ENCODE measurements at regions not wholly inside any gene's neighbourhood (a gene's known extent, or its start where the extent isn't known, plus 50 kb on each side); places are given as distances from the start of the nearest gene placed in this dataset.
"Not testable (repeated sequence)": the region's sequence is repeated elsewhere in the genome, so short reads cannot be mapped to it uniquely, and the experiment has no call there.

DNA sequence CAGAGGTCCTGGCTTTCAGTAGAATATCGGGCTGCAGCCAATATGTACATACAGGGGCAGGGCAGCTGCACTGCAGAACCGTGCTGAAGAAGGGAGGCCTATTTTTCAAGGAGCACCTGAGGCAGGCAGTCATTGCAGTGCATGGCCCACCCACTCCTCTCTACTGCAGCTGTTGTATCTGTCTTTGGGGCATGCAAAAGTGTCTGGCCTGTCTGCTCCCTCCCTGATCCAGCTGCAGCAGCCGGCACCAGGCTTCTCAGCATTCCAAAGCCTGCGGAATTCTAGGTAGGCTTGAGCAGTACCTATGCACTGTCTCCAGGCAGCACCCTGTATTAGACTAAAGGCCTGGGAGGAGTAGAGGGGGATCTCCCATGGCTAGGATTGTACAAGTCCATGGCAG, 415.2 kb upstream of the MAGEB16 start:
- DNase-seq (ENCODE audit: insufficient read length, low spot score) (no peak), FAIRE-seq (no peak)

DNA sequence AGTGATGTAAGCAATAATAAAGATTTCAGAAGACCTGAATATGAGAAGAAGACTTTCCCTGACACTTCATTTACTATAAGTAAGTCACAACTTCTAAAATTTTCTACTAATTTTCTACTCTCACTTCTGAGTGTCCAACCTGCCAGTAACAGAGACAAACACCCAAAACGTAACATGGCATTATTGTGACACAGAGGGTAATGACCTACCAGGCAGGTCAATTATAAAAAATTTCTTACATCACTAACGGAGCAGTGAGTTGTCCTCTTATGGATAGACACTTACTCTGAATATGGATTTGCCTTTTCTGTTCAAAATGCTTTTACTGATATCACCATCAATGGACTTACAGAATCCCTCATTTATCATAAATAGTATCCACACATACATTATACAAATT, 405.9 kb upstream of the MAGEB16 start:
- DNase-seq (ENCODE audit: insufficient read length, low spot score) (no peak), FAIRE-seq (no peak)

DNA sequence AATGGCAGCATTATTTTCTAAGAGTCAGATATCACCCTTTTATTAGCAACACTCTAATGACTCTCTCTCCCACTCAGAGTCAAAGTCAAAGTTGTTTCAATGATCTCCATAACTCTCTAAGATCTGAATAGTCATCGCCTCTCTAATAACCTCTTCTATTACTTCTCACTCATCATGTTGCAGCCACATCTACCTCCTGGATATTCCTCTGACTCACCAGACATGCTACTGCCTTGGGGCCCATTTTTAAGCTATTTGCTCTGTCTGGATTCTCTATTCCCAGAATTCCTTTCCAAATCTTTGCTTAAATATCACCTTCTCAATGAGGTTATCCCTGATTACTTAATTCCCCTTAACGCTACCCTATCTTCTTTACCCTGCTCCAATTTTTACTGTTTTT, 391.8 kb upstream of the MAGEB16 start:
- FAIRE-seq, result no peak
- DNase-seq (ENCODE audit: insufficient read length, low spot score), result no peak

DNA sequence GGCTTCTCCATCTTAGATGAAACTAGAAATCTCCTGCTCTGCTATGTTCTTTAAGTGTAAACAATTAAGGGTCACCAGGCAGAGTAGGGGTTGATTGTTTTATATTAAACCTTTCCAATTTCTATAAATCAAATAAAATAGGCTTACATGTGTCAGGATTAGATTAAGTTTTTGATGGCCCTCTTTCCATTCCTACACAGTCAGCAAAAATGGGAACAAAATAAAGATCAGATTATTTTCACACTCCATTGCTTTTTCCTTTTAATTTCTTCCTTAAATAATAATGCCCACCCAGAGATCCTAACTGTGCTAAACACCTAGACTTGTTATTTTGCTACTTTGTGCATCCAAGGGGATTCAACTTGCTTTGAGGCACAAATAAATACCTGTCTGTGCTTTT, 381.4 kb upstream of the MAGEB16 start:
- no peak for DNase-seq (ENCODE audit: insufficient read length, low spot score)
- no peak for FAIRE-seq

DNA sequence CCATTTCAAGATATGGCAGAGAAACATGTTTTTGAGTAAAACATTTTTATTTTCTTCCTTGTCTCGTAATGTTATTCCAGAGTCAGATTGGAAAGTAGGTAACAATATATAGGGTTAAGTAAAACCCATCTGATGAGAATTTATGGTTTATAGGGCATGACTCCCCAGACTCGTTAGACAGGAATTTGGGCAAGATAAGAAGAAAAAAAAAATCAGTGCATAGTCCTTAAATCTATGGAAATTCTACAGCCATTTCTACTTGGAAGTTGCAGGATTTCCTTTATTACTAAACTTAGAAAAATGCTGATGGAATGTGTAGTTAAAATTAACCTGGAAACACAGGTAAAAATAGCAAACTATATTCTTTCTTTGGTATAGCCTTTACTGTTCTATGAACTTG, 366.1 kb upstream of the MAGEB16 start:
- DNase-seq (ENCODE audit: insufficient read length, low spot score) (no peak), FAIRE-seq (no peak)

DNA sequence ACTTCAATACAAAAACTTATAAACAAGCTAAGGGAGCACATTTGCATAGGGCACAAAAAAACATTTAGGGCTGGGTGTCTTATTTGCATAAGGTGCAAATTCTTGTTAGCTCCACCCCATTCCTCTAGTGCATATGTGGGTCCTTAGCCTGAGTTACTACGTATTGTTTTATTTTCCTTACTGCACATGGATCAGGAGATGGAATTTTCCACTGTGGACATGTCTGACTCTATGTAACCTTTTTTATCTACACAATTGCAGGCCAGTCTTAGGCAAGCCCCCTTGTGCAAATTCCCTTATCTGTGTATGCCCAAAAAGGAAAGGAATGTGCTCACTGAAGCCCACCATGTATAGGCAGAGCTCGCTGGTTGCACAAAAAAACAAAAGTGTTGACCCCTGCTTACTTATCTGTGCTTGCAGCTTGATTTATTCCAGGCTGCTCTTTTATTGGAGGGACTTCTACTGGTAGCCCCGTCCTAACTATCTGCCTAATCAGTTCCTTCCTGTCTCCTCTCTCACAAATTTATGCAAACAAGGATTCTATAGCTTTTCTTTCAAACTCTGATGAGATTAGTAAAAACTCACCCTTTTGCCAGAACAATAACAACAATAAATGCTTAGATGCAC, 359.0 kb upstream of the MAGEB16 start:
- FAIRE-seq (no peak), DNase-seq (ENCODE audit: insufficient read length, low spot score) (no peak)

DNA sequence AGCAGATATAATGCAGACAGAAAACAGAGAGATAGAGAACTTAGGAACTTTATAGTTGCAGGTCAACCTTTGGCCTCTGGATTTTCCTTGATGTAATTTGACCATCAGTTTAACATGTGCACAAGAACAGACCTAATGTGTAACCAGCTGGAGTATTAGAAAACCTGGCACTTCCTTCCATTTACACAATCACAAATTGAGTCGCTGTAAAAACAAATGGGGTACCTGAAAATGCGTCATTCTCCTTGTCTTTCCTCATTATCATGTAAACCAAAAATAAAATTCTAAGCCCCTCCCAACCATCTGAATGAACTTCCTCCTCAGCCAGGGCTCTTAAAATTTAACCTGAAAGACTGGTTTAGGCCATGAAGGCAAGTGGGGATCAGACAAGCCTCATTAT, 358.4 kb upstream of the MAGEB16 start:
- DNase-seq (ENCODE audit: insufficient read length, low spot score) (no peak), FAIRE-seq (no peak)

DNA sequence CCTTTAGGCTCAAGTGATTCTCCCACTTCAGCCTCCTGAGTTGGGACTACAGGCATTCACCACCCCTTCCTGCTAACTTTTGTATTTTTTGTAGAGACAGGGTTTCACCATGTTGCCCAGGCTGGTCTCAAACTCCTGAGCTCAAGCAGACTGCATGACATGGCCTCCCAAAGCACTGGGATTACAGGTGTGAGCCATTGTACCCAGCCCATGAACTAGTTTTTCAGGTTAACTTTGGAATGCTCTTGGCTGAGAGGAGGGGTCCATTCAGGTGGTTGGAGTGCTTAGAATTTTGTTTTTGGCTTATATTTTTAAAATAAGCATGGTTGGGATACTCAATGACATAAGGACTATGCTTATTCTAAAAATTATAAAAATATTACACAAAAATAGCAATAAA, 355.7 kb upstream of the MAGEB16 start:
- FAIRE-seq (no peak), DNase-seq (ENCODE audit: insufficient read length, low spot score) (no peak)

DNA sequence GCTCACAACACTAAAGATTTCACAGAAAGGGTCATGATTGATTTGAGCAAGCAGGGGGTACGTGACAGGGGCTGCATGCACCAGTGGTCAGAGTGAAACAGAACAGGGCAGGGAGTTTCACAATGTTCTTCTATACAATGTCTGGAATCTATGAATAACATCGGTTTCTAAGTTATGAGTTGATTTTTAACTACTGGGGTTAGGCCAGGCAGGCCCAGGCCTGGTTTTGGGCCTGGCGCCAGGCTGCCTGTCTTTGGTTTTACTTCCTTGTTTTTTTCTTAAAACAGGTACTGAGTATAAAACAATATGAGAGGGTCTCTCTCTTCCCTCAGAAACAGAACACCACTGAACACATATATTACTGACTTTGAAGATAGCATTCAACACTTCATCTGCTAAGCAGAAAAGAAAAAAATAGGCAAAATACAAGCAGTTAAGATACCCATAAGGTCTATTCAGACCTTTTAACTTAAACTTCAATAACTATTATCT, 355.0 kb upstream of the MAGEB16 start:
- not testable (repeated sequence) for DNase-seq (ENCODE audit: insufficient read length, low spot score); FAIRE-seq

DNA sequence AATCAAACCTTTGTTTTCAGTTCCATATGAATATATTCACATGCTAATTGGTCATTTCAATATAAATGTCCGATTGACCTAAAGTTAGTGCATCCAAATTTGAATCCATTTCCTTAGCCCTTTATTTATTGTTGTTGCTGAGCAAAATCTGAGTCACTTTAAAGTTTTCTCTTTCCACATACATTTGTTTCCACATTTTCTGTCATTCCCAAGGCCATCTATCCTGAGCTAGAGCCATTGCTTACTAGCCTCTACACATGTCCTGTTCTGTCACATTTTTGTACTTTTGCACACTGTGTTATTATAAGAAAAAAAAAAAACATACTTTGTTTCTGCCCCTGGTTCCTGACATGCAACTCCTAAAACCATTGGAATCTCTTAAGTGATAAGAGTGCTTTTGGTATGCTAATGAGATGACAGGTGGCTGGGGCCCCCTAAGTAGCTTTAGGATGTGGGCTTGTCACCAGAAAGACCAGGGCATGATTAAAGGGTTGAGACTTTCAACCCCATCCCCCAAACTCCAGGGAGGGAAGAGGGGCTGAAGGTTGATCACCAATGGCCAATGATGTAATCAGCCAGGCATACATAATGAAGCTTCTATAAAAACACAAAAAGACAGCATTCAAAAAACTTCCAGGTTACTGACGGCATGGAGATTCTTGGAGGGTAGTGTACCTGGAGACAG, 353.3 kb upstream of the MAGEB16 start:
- FAIRE-seq (no peak), DNase-seq (ENCODE audit: insufficient read length, low spot score) (no peak)

DNA sequence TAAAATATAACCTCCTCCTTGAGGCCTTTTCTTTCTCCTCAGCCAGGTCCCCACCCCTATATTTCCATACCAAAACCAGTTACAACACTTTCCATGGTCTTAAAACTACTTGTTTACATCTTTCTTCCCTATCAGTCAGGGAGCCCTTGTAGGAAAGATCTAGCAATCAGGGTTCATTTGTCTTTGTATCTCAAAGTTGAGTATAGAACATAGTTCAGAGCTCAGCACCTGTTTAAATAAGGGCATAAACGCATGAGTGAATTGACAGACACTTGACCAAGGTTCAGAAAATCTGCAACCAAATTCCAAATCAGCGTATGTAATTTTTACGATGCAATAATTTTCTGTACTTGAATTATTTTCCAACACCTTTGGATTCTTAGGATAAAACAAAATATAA, 352.2 kb upstream of the MAGEB16 start:
- DNase-seq (ENCODE audit: insufficient read length, low spot score), result no peak
- no peak for FAIRE-seq

DNA sequence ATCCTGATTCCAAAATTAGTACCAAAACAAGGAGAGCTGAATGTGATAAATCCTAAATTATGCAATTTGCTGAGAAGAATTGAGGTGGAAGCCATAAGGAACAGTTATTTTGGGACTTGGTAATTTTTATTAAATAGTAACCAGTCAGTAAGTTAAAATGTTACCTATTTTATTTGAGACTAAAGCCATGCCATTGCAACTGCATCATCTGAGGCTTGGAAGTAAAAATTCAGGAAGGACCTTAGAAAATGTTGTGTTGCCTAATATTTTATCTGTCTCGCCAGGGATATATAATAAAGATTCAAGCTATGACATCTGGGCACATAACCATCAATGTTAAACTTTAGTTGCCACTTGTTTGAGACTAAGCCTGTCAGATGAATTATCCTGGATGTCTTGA, 341.3 kb upstream of the MAGEB16 start:
- FAIRE-seq, result no peak

DNA sequence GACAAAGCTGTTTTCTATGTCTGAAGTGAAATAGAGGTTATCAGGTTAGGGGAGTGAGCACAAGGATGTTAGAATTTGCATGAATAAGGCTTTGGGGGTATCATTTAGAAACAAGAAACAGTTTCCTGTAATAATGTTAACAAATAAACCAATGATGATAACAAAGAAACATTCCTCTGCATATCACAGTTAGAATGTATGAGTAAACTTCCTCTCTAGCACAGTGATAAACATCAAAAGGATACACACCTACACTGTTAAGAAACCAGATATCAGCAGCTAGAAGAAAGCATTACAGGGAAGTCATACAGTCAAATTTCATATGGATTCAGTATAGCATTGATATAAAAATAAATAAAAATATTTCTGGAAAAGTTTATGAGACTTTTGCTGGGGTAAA, 340.0 kb upstream of the MAGEB16 start:
- FAIRE-seq, result peak; percentile 26

More for the DNA sequence above, 341.3 kb upstream of the MAGEB16 start:
- DNase-seq (ENCODE audit: insufficient read length, low spot score), result no peak

DNA sequence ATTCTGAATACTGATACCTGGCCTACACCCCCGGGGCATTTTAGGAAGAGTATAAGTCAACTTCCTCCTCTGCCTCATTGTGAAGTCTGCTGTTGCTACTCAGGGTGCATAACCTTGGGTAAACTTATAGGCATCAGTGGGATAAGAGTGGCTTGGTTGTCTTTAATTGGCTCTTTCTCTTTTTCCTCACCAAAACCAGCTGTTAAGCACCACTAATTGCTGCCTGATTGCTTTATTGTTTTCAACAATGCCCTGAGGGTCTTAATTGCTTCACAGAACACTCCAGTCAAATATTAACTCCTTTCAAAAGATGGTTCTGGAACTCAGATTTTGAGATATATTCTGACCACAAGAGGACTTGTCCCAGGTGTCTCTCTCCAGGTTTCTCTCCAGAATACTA, 337.0 kb upstream of the MAGEB16 start:
- FAIRE-seq, result no peak
- no peak for DNase-seq (ENCODE audit: insufficient read length, low spot score)

More for the DNA sequence above, 340.0 kb upstream of the MAGEB16 start:
- no peak for DNase-seq (ENCODE audit: insufficient read length, low spot score)

DNA sequence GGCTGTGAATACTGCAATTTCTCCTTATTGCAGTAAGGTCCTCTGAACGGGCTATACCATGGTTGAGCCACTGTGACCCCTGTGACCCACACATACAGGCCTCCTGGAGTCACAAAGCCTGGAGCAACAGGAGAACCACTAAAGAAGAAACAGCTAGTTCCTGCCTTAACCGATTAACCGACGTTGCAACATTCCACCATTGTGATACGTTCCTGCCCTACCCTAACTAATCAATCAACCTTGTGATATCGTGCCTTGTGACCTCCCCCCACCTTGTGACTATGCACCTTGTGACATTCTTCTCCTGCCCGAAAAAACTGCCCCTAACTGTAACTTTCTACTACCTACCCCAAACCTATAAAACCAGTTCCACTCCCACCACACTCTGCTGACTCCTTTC, 301.5 kb upstream of the MAGEB16 start:
- DNase-seq (ENCODE audit: insufficient read length, low spot score); FAIRE-seq: not testable (repeated sequence)

DNA sequence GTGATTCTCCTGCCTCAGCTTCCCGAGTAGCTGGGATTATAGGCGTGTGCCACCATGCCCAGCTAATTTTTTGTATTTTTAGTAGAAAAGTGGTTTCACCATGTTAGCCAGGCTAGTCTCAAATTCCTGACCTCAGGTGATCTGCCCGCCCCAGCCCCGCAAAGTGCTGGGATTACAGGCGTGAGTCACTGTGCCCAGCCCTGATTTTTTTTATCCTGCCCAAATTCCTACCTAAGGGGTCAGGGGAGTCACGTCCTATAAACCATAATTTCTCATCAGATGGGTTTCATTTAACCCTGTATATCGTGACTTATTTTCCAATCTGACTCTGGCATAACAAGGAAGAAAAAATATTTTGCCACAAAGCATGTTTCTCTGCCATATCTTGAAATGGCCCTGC, 300.7 kb upstream of the MAGEB16 start:
- FAIRE-seq; DNase-seq (ENCODE audit: insufficient read length, low spot score): not testable (repeated sequence)

DNA sequence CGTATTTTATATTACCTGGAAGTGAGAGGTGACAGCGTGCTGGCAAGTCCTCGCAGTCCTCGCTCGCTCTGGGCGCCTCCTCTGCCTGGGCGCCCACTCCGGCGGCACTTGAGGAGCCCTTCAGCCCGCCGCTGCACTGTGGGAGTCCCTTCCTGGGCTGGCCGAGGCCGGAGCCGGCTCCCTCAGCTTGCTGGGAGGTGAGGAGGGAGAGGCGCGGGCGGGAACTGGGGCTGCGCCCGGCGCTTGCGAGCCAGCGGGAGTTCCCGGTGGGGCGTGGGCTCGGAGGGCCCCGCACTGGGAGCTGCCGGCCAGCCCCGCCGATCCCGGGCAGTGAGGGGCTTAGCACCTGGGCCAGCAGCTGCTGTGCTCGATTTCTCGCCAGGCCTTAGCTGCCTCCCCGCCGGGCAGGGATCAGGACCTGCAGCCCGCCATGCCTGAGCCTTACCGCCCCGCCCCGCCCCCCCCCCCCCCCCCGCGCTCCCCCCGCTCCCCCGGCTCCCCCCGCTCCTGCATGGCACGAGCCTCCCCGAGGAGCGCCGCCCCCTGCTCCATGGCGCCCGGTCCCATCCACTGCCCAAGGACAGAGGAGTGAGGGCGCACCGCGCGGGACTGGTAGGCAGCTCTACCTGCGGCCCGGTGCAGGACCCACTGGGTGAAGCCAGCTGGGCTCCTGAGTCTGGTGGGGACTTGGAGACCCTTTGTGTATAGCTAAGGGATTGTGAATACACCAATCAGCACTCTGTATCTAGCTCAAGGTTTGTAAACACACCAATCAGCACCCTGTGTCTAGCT, 298.9 kb upstream of the MAGEB16 start:
- DNase-seq (ENCODE audit: insufficient read length, low spot score) (no peak), FAIRE-seq (no peak)

DNA sequence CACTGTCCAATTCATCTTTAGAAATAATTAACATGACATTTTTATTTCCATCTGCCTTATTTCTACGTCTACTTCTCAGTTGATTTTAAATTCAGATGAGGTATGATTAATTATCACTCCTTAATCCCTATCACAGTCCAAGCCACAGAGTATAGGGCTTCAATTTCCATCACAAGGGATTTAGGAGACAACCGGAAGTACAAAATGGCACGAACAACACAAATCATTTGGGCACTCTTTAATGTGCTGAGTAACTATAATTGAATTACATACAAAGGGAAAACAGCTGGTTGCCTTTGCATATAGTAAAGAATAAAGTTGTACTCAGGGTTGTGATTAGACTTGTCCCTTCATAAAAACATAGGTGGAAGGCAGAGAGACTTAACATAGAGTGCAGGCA, 290.4 kb upstream of the MAGEB16 start:
- DNase-seq (ENCODE audit: insufficient read length, low spot score) (no peak), FAIRE-seq (no peak)

DNA sequence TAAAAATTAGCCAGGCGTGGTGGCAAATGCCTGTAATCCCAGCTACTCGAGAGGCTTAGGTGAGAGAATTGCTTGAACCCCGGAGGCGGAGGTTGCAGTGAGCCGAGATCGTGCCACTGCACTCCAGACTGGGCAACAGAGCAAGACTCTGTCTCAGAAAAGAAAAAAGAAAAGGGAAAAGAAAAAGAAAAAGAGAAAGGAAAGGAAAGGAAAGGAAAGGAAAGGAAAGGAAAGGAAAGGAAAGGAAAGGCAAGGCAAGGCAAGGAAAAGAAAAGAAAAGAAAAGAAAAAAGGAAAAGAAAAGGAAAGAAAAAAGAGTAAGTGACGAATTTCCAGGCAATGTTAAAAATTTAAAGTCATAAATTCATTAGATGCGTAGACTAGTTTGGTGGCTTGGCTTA, 250.1 kb upstream of the MAGEB16 start:
- not testable (repeated sequence) for FAIRE-seq; DNase-seq (ENCODE audit: insufficient read length, low spot score)

DNA sequence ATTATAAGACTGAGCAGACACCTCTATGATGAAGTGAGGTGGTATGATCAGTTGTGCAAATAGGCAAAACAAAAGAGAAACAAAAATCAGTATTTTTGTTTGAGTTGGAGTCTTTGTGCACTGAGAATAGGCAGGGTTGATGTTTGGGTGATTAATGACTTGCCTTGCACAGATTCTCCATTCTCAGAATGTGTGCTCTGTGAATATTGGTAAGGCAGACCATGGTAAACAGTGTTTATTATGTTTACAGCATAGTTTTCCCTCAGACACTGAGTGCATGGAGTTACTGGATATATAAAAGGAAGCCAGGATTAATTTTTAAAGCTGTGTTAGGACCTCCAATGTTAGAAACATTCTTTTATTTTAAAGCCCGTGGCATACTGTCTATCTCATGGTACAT, 240.2 kb upstream of the MAGEB16 start:
- no peak for FAIRE-seq
- no peak for DNase-seq (ENCODE audit: insufficient read length, low spot score)

DNA sequence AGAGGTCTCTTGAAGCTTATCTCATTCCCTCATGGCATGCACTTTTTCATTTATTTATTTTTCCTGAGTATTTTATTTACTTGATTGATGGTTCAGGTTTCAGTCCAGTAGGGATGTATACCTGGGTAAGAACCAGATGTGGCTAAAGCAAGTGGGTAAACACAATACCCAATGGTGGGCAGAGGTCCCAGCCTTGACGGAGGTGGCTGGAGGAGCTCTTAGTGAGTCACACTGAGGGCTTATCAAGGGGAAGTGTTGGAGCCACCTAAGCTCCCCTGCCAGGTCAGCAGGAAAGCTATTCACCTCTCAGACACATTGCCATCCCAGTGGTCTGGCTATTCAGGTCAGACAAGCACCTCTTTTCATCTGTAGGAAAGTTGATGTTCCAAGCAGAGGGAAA, 236.2 kb upstream of the MAGEB16 start:
- DNase-seq (ENCODE audit: insufficient read length, low spot score), result no peak
- FAIRE-seq, result no peak

DNA sequence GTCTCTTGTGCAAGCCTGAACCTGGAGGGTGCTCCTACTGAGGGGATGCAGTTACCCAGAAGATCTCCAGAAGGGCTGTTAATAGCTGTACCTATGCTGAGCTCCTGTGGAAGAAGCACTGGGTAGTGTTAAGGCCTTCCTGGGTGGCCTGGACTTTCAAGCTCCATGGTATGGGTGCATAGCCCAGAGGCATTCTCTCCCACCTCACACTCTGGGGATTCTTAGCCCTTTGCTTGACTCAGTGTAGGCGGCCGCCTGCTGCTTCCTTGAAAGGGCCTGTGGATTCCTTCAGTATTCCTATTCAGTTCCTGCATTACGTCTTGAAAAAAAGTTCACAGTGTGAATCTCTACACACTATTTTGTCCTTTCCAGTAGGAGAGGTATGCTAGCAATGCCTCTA, 235.7 kb upstream of the MAGEB16 start:
- DNase-seq (ENCODE audit: insufficient read length, low spot score), result no peak
- no peak for FAIRE-seq

Measured in HTR-8/SVneo (cell line).